ENCODE measurements at regions not wholly inside any gene's neighbourhood (a gene's known extent, or its start where the extent isn't known, plus 50 kb on each side); places are given as distances from the start of the nearest gene placed in this dataset.

DNA sequence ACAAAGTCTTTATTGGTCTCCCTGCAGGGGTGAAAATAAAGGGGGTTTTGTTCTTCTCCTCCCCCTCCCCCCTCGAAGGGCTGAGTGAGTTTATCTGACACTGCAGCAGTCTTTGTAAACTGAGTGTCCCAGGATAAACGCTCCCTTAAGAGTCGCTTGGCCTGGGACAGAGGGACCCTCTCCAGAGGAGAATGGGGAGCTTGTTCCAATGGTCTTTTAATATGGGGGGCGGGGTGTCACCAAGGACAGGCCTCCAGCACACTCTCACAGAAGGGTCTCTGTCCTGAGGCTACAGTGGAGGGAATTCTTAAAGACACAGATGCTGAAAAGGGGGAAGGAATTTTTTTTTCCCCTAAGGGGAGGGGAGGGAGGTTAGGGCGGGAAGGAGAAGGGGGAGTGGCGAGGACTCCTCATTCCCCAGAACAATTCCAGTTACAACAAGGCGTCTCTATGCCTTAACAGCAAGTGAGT, 455.5 kb downstream of the SOX9 start:
- peak; percentile 14 for DNase-seq (ENCODE audit: low spot score)

DNA sequence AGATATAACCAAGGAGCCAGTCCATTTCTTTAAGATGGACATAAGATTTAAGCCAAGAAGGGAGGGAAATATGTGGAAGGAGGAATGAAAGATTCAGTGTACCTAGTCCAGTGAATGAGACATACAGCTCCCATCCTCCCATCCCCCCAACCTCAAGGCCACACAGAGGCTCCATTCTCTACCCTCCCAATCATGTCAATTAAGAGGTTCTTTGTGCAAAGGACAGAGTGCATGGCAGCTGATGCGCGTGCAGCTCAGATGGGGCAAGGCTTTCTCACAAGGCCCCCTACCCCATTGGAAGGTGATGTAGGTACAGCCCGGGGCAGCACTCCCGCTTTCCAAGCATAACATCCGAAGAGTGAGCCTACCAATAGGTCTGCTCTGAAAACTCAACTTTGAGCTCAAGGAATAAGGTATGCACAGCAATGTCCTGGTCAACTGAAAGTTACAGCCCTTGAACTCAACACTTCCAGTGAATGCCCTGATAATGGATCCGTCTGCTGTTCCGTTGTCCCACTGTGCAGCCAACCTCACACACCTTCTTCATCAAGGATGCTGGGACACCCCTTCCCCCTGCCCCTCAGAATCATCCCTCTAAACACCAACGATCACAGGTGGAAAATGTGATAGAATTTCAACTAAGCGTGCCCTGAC, 458.1 kb downstream of the SOX9 start:
- no peak for DNase-seq (ENCODE audit: low spot score)

DNA sequence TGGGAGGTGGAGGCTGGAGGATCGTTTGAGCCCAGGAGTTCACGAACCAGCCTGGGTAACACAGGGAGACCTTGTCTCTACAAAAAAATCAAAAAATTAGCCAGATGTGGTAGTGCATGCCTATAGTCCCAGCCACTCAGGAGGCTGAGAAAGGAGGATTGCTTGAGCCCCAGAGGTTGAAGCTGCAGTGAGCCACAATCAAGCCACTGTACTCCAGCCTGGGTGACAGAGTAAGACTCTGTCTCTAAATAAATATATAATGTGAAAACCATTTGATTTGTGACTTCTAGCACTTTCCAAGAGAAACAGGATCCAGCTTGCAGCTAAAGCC, 459.1 kb downstream of the SOX9 start:
- no peak for DNase-seq (ENCODE audit: low spot score)

DNA sequence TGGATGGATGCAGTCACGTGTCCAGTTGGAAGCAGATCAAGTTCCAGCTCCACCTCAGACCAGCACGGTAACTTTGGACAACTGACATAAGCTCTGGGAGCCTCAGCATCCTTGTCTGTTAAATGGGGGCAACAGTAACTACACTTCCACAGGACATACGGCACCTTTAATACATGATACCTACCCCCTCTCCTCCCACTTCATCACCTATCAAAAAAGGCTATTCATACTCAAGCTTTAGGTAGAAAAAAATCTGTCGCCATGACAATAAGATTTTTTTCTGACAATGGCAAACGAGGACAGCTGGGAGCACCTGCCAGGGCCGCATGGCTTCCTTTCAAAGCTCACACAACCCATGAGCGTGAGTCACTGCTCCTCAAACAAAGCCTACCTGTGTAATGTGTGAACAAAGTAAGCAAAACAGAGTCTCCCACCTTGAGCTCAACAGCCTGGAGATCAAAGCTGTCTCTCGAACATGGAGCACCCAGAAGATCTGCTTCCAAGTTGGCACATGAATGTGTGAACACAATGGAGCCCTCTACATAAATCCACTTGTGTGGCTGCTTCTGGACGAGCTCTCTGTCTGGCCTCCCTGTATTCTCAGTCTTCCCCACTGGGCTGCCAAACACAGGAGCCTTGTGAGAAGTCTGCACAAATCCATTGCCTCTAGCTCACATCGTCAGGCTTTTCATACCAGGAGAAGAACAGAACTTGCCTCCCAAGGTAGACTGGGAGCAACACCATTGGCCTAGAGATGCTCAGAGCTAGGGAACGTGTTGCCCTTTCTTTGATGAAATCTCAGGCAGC, 459.7 kb downstream of the SOX9 start:
- DNase-seq (ENCODE audit: low spot score): no peak

DNA sequence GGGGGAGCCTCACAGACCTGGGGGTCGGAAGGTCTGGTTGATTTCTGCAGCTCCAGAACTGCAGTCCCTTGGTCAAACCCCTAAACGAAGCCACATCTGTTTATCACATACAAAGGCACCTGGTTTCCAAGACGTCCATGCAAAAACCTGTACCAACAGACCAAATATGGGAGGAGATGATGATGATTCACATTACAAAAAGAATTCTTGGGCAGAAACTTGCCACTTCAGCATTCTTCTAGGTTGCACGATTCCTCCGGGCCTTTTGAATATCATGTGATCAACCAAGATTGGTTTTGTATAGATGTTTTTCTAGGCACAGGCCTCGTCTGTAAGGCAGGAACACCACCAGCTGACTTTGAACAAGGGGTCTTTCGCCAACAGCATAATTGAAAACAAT, 466.3 kb downstream of the SOX9 start:
- DNase-seq (ENCODE audit: low spot score): no peak

DNA sequence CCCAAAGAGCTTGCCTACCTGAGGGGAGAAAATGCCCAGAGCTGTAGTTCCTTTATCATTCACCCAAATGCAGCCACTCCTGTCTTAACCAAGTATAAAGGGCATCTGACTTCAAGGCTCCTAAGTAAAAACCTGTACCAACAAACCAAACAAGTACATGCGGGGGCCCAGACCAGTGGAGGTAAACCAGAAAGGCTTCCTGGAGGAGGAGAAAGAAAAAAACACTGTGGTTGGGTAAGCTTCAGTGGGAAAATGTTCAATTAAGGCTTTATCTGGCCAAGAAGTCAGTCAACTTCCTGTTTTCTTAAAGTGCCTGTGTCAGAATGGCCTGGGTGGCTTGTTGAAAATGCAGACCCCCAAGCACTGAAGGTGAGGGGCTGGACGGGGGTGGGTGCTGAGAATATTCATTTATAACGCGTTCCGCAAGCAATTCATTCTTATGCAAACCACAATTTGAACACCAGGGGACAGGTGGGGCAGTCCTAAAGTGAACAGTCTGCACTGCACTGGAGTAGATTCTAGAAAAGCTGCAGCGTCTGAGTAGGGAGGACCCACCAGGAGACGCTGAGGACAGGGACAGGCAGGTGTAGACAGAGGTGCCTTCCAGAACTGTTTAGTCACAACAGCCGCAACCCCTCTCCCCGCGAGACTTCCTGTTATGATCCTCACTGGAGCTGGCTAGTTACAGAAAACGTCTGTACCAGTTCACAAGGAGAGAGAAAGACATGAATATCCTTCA, 467.1 kb downstream of the SOX9 start:
- DNase-seq (ENCODE audit: low spot score): peak; percentile 34

DNA sequence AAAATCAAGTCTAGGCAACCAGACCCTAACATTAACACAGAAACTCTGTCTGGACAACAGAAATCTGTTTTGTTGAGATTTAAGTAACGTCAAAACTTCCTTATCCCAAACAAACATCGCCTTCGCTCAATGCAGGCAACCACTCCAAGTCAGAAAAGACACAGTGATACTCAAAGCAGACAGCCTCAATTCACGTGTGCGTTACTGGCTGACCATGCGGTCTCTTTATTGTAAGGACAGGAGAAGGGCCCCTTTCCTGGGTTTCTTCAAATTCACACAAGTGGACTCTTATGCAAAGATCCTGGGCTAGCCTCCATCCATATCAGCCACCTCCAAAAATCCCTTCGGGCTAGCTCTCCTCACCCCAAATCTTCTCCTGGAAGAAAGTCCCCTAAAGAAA, 467.7 kb downstream of the SOX9 start:
- DNase-seq (ENCODE audit: low spot score): no peak

DNA sequence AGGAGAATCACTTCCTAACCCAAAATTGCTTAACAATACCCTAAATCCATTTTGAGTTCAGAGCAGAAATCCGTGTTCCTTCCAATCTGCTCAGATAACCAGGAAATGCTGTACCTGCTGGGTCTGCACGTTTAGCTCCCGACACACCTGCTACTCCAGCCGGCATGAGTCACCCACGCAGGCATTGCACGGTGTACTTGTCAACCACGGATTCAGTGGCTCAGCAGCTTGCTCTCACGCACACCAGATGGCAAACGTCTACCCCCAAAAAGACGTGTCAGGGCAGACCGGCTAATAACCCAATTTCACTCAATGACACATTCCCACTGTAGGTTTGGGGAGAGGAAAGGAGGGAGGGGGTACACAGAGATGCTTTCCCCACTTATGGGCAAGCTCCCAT, 468.1 kb downstream of the SOX9 start:
- DNase-seq (ENCODE audit: low spot score): peak; percentile 88

DNA sequence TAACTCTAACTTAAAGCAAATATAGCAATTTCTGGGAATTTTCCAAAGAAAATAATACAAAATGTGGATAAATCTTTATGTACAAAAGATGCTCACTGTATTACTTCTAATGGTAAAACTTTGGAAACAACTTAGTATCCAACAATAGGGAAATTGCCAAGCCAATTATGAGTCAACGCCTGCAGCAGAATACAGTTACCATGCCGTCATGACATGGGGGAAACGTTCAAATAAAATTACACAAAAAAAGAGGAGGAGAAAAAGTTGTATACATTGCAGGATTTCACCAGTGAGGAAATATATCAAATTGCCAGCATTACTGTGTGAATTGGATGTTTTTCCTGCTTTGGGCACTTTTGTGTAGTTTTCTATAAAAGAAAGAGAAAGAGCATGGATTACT, 469.6 kb downstream of the SOX9 start:
- DNase-seq (ENCODE audit: low spot score): peak; percentile 28

DNA sequence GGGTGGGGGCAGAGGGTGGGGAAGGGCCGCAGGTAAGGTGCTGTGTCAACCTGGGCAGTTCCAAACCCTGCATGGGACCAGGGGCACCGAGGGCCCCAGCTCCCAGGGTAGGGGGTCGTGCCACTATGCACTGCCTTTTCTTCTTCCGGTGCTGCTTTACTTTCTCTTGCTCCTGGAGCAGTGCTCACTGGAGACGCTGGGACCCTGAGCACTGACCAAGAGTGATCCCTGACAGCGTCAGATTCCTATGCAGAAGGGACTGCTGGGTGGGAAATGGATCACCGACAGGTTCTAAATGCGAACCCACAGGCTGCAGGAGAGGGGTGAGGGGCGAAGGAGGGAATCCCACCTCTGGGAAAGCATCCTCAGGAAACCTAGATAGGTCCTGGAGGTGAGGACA, 470.1 kb downstream of the SOX9 start:
- no peak for DNase-seq (ENCODE audit: low spot score)

DNA sequence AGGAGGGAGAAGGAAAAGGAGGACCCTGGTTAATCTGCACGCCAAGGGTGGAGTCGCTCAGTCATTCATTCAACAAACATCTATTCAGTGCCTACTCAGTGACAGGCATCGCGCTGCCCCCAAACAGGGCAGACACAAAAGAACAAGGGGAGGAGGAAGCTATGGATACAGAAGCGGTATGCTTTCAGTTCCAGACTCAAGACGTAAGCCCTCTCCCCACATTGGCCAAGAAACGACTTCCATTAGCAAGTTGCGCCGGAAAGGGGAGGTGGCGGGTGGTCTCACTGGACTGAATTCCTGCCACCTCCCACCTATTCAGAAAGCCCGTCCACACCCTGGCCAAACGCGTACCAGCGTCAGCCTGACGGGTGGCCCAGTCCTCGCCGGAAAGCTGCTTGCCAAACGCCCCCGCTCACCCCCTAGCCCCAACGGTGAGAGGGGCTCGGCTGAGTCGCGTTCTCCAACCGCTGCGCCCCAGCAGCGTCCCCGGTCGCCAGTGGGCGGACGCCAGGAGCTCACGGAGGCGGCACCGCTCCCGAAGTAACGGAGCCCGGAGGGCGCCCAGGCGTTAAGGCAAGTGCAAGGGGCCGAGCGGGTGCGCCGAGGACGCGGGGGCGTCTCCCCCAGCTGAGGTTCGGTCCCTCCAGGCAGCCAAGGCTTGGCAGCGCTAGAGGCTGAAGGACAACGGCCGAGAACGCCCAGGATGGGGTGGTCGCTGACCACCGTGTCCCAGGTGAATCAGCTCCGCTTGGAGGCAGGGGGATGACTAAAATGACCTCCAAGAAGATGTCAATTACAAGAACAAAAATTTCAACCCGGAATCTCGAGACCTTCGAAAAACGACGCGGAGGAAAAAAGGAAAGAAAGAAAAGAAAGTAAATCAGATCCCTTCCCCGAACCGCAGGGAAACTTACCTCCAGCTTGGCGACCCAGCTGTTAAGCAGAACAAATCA, 470.7 kb downstream of the SOX9 start:
- peak; percentile 44 for DNase-seq (ENCODE audit: low spot score)

DNA sequence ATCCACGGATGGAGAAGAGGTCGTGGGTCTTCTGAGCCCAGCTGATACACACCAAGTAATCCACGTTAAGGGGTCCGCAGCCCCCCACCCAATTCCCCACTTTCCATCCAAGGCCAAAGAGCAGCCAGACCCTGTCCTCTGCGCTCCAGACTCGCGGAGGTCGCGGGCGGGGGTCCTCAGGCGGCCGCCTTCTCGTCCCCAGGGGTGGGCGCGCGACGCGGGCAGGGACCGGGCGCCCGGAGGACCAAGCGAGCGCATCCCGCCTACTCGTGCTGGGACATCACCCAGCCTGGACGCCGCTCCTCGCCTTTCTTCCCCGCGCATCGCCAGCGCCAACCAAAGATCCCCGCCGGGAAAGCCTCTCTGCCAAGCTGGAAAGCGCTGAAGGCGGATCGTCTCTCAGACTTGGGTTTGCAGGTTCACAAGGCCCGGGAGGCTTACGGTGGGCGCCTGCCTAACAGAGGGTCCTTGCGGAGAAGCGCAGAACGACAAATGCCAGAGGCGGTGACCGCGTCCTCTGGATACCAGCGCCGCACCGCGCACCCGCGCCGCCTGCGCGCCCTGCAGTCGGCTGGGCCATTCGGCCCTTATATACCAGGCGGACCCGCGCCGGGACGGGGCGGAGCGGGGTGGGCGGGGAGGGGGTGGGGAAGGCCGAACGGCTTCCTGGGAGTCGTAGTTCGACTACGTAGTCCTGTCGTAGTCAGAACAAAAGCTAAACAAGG, 471.6 kb downstream of the SOX9 start:
- peak; percentile 83 for DNase-seq (ENCODE audit: low spot score)

DNA sequence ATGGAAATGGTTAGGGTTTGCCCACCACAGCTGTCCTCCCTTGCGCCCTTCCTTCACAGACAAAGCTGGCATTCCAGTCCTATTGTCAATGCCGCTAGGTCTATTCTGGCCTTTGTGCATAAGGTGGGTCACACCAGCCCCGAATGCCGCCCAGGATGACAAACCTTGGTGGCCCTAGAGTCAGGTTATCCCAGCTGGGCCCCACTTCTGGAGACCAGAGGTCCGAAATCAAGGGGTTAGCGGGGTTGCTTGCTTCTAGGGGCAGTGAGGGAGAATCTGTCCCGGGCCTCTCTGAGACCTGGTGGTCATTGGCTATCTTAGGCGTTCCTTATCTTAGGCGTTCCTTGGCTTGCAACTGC, 472.1 kb downstream of the SOX9 start:
- DNase-seq (ENCODE audit: low spot score): no peak

DNA sequence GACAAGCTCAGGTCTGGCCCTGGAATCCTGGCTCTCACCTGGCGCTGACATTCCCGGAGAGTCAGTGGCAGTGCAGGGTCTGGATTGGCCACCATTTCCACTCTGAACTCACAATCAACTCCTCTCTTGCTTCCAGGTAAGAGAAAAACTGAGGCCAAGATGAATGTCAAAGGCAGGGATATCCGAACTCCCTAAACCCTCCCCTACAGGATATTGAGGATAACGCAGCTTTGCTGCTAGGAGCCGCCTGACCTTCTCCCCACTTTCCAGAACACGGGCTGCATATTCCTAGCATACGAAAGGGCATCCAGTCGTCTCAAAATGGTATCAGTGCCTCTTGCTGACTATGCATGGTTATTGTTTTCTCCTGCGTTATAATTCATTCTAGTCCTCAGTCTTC, 473.4 kb downstream of the SOX9 start:
- DNase-seq (ENCODE audit: low spot score): no peak

All from cerebellar cortex (tissue), 1 donor.